ENCODE measurements at regions not wholly inside any gene's neighbourhood (a gene's known extent, or its start where the extent isn't known, plus 50 kb on each side); places are given as distances from the start of the nearest gene placed in this dataset.

DNA sequence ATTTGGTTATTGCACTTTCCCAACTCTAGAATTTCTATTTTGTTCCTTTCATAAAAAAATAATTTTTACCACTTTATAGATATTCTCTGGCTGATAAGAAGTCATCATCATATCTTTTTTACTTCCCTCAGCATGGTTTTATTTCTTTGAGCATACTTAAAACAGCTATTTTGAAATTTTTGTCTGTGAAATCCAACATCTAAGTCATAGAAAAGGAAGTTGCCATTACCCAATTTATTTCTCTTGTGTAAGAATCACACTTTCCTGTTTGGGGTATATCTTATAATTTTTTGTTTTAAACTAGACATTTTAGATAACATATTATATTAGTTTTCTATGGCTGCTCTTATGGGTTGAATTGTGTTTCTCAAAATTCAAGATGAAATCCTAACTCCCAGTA, 400.2 kb upstream of the OR4E1 start:
- H3K36me3 ChIP-seq (ENCODE audit: insufficient read depth, low read length), result no peaks in the 10 kb centered on the region
- H3K4me2 ChIP-seq (ENCODE audit: insufficient read depth, low read length), result no peak overlapping the region
- H4K20me1 ChIP-seq (ENCODE audit: insufficient read depth, low read length), result no peaks in the 10 kb centered on the region
- no peak for DNase-seq (ENCODE audit: insufficient read length, low spot score, missing footprints)
- H3K4me3 ChIP-seq (ENCODE audit: insufficient read depth, low read length), result no peak overlapping the region
- H3K27me3 ChIP-seq (ENCODE audit: insufficient read depth, low read length), result no peaks in the 10 kb centered on the region
- no peaks in the 10 kb centered on the region for H3K9me3 ChIP-seq (ENCODE audit: low read depth, low read length)
- no peaks in the 10 kb centered on the region for H3K79me2 ChIP-seq (ENCODE audit: insufficient read depth, low read length)
- no peak overlapping the region for H3K27ac ChIP-seq (ENCODE audit: low read depth, low read length)
- TF ChIP-seq, protein P1, sequence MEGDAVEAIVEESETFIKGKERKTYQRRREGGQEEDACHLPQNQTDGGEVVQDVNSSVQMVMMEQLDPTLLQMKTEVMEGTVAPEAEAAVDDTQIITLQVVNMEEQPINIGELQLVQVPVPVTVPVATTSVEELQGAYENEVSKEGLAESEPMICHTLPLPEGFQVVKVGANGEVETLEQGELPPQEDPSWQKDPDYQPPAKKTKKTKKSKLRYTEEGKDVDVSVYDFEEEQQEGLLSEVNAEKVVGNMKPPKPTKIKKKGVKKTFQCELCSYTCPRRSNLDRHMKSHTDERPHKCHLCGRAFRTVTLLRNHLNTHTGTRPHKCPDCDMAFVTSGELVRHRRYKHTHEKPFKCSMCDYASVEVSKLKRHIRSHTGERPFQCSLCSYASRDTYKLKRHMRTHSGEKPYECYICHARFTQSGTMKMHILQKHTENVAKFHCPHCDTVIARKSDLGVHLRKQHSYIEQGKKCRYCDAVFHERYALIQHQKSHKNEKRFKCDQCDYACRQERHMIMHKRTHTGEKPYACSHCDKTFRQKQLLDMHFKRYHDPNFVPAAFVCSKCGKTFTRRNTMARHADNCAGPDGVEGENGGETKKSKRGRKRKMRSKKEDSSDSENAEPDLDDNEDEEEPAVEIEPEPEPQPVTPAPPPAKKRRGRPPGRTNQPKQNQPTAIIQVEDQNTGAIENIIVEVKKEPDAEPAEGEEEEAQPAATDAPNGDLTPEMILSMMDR (IDR thresholded peaks at IDR 0.05; ENCODE audit: extremely low read depth, low read depth, low read length), result no peak
- H2AFZ ChIP-seq (ENCODE audit: low read length), result no peak overlapping the region
- no peaks in the 10 kb centered on the region for H3K4me1 ChIP-seq (ENCODE audit: insufficient read depth, low read length)

DNA sequence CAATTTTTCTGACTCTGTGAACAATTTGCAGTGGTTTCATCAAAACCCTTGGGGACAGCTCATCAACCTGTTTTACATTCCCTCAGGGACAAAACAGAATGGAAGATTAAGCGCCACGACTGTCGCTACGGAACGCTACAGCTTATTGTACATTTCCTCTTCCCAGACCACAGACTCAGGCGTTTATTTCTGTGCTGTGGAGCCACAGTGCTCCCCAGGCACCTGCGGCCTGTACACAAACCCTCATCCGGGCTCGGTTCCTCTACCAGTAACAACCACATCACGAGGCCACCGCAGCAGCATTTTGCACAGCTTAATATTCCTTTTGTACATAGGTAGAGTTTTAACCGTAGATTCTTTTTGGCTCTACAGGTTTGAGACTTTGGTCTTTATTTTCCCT, 397.4 kb upstream of the OR4E1 start:
- H3K4me3 ChIP-seq (ENCODE audit: insufficient read depth, low read length), result no peak overlapping the region
- no peak overlapping the region for H3K27ac ChIP-seq (ENCODE audit: low read depth, low read length)
- no peaks in the 10 kb centered on the region for H3K27me3 ChIP-seq (ENCODE audit: insufficient read depth, low read length)
- H3K4me1 ChIP-seq (ENCODE audit: insufficient read depth, low read length), result no peaks in the 10 kb centered on the region
- H4K20me1 ChIP-seq (ENCODE audit: insufficient read depth, low read length), result no peaks in the 10 kb centered on the region
- no peak overlapping the region for H2AFZ ChIP-seq (ENCODE audit: low read length)
- TF ChIP-seq, protein P1 (IDR thresholded peaks at IDR 0.05; ENCODE audit: extremely low read depth, low read depth, low read length), result no peak
- DNase-seq (ENCODE audit: insufficient read length, low spot score, missing footprints), result no peak
- no peaks in the 10 kb centered on the region for H3K9me3 ChIP-seq (ENCODE audit: low read depth, low read length)
- no peaks in the 10 kb centered on the region for H3K36me3 ChIP-seq (ENCODE audit: insufficient read depth, low read length)
- no peak overlapping the region for H3K4me2 ChIP-seq (ENCODE audit: insufficient read depth, low read length)
- H3K79me2 ChIP-seq (ENCODE audit: insufficient read depth, low read length), result no peaks in the 10 kb centered on the region

DNA sequence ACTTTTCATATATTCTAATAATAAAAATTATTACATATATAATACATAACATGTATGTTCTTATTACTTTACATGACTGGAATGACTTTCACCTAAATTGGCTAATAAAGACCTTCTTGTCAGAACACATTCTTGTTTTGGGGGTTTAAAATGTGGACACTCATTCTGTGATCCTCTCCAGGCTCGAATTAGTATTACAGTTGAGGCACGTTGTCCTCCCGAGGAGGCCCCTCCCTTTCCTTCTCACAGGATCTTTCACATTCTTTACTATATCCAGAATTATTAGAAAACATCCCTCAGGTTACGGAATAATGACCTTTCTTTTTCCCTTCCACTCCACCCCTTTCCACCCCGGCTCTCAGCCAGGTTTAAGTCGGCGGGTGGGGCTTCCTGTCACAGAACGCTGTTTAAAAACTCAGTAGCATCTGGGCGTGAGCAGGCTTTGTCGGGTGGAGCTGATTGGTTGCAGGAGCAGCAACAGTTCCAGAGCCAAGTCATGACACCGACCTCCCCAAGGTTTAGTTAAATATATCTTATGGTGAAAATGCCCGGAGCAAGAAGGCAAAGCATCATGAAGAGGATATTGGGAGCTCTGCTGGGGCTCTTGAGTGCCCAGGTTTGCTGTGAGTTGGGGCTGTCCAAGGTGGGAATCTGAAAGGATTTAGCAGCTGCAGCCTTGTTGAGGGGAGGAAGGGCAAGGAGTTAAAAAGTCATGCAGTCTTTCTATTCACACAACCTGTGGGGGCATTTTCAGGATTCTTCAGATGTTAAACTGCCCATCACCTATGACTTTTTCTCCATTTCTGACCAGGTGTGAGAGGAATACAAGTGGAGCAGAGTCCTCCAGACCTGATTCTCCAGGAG, 396.7 kb upstream of the OR4E1 start:
- H3K27me3 ChIP-seq (ENCODE audit: insufficient read depth, low read length), result no peaks in the 10 kb centered on the region
- no peak for DNase-seq (ENCODE audit: insufficient read length, low spot score, missing footprints)
- H2AFZ ChIP-seq (ENCODE audit: low read length), result no peak overlapping the region
- no peaks in the 10 kb centered on the region for H3K9me3 ChIP-seq (ENCODE audit: low read depth, low read length)
- no peak overlapping the region for H3K4me3 ChIP-seq (ENCODE audit: insufficient read depth, low read length)
- TF ChIP-seq, protein P1 (IDR thresholded peaks at IDR 0.05; ENCODE audit: extremely low read depth, low read depth, low read length), result no peak
- H3K79me2 ChIP-seq (ENCODE audit: insufficient read depth, low read length), result no peaks in the 10 kb centered on the region
- no peaks in the 10 kb centered on the region for H4K20me1 ChIP-seq (ENCODE audit: insufficient read depth, low read length)
- H3K4me1 ChIP-seq (ENCODE audit: insufficient read depth, low read length), result no peaks in the 10 kb centered on the region
- H3K27ac ChIP-seq (ENCODE audit: low read depth, low read length), result no peak overlapping the region
- no peak overlapping the region for H3K4me2 ChIP-seq (ENCODE audit: insufficient read depth, low read length)
- H3K36me3 ChIP-seq (ENCODE audit: insufficient read depth, low read length), result no peaks in the 10 kb centered on the region

DNA sequence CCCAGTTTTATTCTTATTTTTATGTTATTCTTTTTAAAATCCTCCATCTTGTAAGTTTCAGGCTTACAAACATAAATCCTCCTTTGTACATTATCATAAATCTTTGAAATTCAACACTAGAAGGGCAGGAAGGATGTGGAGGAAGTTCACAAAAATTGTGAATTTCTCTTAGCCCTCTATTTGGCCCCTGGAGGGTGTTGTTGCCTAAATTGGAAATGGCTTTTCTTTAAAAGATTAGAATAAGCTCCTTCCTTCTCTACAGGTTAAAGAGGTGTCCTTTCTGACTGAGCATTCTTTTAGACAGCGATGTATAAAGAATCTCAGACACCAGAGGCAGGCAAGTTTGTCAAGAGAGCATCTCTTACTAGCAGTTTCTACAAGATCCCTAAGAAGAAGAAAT, 391.7 kb upstream of the OR4E1 start:
- Histone ChIP-seq H3K4me1 (ENCODE audit: insufficient read depth, low read length) (no peaks in the 10 kb centered on the region), H3K27me3 (ENCODE audit: insufficient read depth, low read length) (no peaks in the 10 kb centered on the region), H2AFZ (ENCODE audit: low read length) (no peak overlapping the region), H4K20me1 (ENCODE audit: insufficient read depth, low read length) (no peaks in the 10 kb centered on the region), H3K36me3 (ENCODE audit: insufficient read depth, low read length) (no peaks in the 10 kb centered on the region), H3K9me3 (ENCODE audit: low read depth, low read length) (no peaks in the 10 kb centered on the region), H3K79me2 (ENCODE audit: insufficient read depth, low read length) (no peaks in the 10 kb centered on the region), H3K27ac (ENCODE audit: low read depth, low read length) (no peak overlapping the region), H3K4me2 (ENCODE audit: insufficient read depth, low read length) (no peak overlapping the region), H3K4me3 (ENCODE audit: insufficient read depth, low read length) (no peak overlapping the region)
- TF ChIP-seq, protein P1 (IDR thresholded peaks at IDR 0.05; ENCODE audit: extremely low read depth, low read depth, low read length), result no peak
- no peak for DNase-seq (ENCODE audit: insufficient read length, low spot score, missing footprints)

All from osteoblast (primary cell).